Right lobe of liver (tissue), 6 donors: ENCODE measurements at regions not wholly inside any gene's neighbourhood (a gene's known extent, or its start where the extent isn't known, plus 50 kb on each side); places are given as distances from the start of the nearest gene placed in this dataset.

ENCODE experiments used
- ATAC-seq, 4 donors: fragments of 200-7000 bp; cut with Tn5 transposase; one replicate each; pipeline ENCODE4 v1.9.1; 2020; ENCODE audit warnings: mild to moderate bottlenecking in 4 of 4, moderate library complexity in 4 of 4
- DNase-seq, 3 donors: peaks; one replicate each; pipeline ENCODE4 v3.0.0-alpha.2; 2020
- H3K27ac ChIP-seq, 3 donors: fragments of 200-600 bp; one replicate each; pipeline ENCODE4 v1.8.0; 2022
- H3K27me3 ChIP-seq, 2 donors: fragments of 200-600 bp; one replicate each; pipeline ENCODE4 v1.8.0; 2022
- H3K36me3 ChIP-seq, 4 donors: fragments of 200-600 bp; sonication (generic) in 1 of 4; one replicate each; pipeline versions ENCODE4 v1.5.1 to v1.8.0; 2017 to 2022; ENCODE audit warnings: control low read depth in 1 of 4
- H3K4me1 ChIP-seq, 4 donors: fragments of 200-600 bp; sonication (generic) in 1 of 4; one replicate each; pipeline versions ENCODE4 v1.5.1 to v1.8.0; 2017 to 2022; ENCODE audit warnings: control low read depth in 1 of 4
- H3K4me3 ChIP-seq, 3 donors: fragments of 200-600 bp; one replicate each; pipeline ENCODE4 v1.8.0; 2022
- H3K9me3 ChIP-seq, 4 donors: fragments of 200-600 bp; sonication (generic) in 1 of 4; one replicate each; pipeline versions ENCODE4 v1.5.1 to v1.8.0; 2017 to 2022; ENCODE audit warnings: control low read depth in 1 of 4
- POLR2A ChIP-seq: fragments of 450-650 bp; IDR thresholded peaks from one replicate; pipeline ENCODE4 v1.6.1; 2017; ENCODE audit warnings: antibody characterized with exemption, mild to moderate bottlenecking
- WGBS: methylation state at CpG from one replicate; pipeline ENCODE4 v1.1.6; 2018; ENCODE audit warnings: low coverage, low lambda C conversion rate; ENCODE audit not compliant: insufficient coverage; ENCODE audit errors: missing lambda C conversion rate; 5-methylcytosine and 5-hydroxymethylcytosine counted together
- intact Hi-C, 2 donors: fragments of 100-400 bp; cut with DNase I; formaldehyde crosslinking; loops; one replicate each; pipeline versions ENCODE4 v1.11.2 to v1.14.1; 2022
- small RNA-seq, 2 experiments: library from RNA; depleted of rRNA; stranded (forward); fragments of <200 nt; gene quantifications; one replicate each; pipeline ENCODE3, GENCODE V24; 2016
- TF ChIP-seq, protein P1 (sequence below), 4 donors: fragments of 200-600 bp in 3 of 4; fragments of 450-650 bp in 1 of 4; IDR thresholded peaks; one replicate each; pipeline versions ENCODE4 v1.5.1 to v1.8.0; 2016 to 2022; ENCODE audit warnings: antibody characterized with exemption in 4 of 4, mild to moderate bottlenecking in 2 of 4
- donor health status: DM: no; HTN: yes; CAD: no.
- donor health status: DM: no; HTN: no; CAD: no.
- donor health status: DM: no; HTN: no; CAD: no.
- donor health status: DM: no; HTN: yes; CAD: no.
- donor health status: DM: no; HTN: yes; CAD: no.

DNA sequence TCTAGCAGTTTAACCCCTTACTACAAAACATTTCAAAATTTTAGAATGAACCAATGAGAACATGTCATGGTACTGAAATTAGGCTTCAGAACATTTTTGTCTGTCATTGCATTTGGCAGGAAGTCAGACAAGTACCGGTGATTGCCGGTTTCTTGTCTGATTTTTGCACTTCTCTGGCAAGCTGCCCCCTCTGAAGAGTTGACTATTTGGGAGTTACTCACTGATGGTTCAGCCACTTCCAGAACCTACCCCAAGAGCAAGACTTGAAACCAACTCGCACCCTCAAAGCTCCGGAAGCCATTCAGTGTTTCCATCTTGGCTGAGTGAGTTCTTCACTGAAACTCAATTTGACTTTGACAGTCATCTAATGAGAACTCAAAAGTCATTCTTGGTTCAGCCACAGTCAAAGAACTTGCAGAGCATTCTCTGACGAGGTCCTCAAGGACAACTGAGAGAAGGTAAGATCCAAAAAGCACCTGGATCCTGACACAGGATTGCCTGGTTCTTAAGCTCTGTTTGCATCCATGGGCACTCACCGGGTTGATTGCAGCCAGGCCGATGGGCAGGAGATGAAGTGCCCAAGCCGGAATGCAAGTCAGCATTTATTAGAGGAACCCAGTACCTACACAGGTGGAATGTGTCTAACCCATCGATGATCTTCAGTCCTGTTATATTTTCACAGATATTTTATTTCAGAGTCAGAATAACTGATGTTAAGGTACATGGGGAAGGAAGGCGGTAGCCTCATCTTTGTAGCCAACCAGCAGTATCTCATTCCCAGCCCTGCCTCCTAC is 93.6 kb downstream of the USP22 start:
- Histone ChIP-seq H3K27me3 (no peaks in the 10 kb centered on the region), H3K4me1 (no peaks in the 10 kb centered on the region), H3K9me3 (no peaks in the 10 kb centered on the region), H3K4me3 (no peak overlapping the region), H3K27ac (no peak overlapping the region), H3K36me3 (no peaks in the 10 kb centered on the region)
- ATAC-seq (no peak), DNase-seq (no peak)
- intact Hi-C loops, result loop anchor here (5.0 to 10.0 kb wide), 2 partner anchors 43 to 46 kb away; no protein-coding TSS in a partner anchor
- no peak for TF ChIP-seq POLR2A
- TF ChIP-seq, protein P1, sequence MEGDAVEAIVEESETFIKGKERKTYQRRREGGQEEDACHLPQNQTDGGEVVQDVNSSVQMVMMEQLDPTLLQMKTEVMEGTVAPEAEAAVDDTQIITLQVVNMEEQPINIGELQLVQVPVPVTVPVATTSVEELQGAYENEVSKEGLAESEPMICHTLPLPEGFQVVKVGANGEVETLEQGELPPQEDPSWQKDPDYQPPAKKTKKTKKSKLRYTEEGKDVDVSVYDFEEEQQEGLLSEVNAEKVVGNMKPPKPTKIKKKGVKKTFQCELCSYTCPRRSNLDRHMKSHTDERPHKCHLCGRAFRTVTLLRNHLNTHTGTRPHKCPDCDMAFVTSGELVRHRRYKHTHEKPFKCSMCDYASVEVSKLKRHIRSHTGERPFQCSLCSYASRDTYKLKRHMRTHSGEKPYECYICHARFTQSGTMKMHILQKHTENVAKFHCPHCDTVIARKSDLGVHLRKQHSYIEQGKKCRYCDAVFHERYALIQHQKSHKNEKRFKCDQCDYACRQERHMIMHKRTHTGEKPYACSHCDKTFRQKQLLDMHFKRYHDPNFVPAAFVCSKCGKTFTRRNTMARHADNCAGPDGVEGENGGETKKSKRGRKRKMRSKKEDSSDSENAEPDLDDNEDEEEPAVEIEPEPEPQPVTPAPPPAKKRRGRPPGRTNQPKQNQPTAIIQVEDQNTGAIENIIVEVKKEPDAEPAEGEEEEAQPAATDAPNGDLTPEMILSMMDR (IDR thresholded peaks at IDR 0.05), result no peak
- WGBS, result 60% methylated on average over 8 of the region's 10 CpGs

Small RNA genes in the stretch of these regions (small RNA-seq; reads per million reads assigned to genes)
- gene AC087499.6 (0 reads per million in 2 experiments), gene RNU6-1178P (0 reads per million in 2 experiments)
